GDM1 (cell line): ENCODE measurements at regions not wholly inside any gene's neighbourhood (a gene's known extent, or its start where the extent isn't known, plus 50 kb on each side); places are given as distances from the start of the nearest gene placed in this dataset.
"Not testable (repeated sequence)": the region's sequence is repeated elsewhere in the genome, so short reads cannot be mapped to it uniquely, and the experiment has no call there.

Experiments used
- DNase-seq: peaks from one replicate; lab custom pipeline; 2025; lab: John Stamatoyannopoulos, UW

GRCh38 chr3:3447641-3448040 lies 268.1 kb upstream of the CRBN start:
- no peak for DNase-seq

DNA sequence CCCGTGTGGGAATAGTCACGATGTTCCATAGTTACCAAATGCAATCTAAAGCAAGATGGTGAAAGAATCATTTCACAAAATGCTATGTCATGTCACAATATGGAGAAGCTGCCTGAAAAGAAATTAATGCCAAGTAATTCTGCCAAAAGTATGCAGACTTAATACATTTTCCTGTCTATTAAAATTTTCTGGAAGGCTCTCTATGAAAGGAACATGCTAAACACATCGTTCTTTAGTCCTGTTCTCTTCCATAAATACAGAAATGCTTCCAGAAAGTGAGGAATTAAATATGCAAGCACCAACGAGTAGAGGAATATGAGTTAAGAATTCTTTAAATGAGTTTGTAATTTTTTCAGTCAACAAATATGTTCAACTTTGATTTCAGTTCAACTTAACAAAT lies 266.8 kb upstream of the CRBN start:
- no peak for DNase-seq

DNA sequence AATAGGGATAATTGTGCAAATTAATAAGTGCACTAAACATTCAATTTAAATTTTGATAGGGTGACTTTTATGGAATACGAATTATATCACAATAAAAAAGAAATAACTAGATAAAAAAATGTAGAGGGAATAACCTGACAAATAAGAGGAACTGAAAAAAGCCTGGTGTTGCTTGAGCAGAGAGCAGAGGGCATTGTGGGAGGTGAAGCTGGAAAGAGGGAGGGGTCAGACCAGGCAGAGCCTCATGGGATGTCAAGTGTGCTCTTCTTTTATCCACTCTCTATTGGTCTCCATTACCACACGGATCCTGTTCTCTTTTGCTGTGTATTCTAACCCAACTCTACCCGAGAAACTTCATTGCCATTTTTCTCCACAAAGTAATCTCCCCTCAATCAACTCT lies 264.0 kb upstream of the CRBN start:
- DNase-seq: no peak

GRCh38 chr3:3433711-3434110 lies 254.2 kb upstream of the CRBN start:
- DNase-seq: no peak

DNA sequence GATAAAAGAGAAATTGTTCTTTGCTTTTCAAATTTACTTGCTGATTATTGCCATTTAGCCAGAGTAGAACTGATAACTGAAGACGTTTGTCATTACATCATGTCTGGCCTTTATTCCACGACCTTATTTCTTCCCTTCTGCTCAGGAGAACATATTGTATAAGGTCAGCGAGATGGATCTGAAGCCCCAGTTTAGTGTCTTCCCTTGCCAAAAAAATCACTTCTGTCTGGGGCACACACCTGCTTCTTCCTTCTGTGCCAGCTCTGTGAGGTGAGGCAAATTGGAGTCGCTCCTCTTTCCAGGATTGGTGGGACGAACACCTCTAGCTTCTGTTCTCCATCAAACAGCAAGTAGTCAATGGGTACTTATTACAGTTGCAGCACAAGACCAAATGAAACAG lies 250.3 kb upstream of the CRBN start:
- DNase-seq: no peak

DNA sequence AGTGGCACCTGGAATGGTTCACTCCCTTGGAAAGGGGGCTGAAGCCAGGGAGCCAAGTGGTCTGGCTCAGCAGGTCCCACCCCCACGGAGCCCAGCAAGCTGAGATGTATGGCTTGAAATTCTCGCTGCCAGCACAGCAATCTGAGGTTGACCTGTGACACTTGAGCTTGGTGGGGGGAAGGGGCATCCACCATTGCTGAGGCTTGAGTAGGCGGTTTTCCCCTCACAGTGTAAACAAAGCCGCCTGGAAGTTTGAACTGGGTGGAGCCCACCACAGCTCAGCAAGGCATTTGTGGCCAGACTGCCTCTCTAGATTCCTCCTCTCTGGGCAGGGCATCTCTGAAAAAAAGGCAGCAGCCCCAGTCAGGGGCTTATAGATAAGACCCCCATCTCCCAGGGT lies 228.2 kb upstream of the CRBN start:
- DNase-seq: not testable (repeated sequence)

GRCh38 chr3:3405131-3405530 lies 225.6 kb upstream of the CRBN start:
- no peak for DNase-seq

- no peak for DNase-seq
Observed at GRCh38 chr3:3403700-3404099, 224.2 kb upstream of the CRBN start.

DNA sequence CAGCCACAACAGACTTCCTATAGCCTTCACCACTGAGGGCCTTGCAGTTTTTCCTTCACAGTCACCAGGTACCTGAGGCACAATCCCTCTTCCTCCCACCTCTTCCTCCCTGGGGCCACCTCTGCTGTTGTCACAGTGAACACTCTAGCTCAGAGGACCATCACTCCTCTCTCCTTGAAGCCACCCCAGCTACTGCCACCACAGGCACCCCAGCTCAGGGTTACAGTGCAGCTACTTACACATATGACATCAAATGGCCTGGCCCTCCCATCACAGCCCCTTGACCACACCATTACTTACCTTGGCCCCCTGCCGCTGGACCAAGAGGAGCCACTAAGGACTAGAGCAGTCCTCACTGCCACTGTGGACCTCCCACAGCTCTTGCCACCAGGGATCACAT lies 213.5 kb upstream of the CRBN start:
- DNase-seq: no peak

- DNase-seq: no peak
Observed at GRCh38 chr3:3383461-3383860, 204.0 kb upstream of the CRBN start.

DNA sequence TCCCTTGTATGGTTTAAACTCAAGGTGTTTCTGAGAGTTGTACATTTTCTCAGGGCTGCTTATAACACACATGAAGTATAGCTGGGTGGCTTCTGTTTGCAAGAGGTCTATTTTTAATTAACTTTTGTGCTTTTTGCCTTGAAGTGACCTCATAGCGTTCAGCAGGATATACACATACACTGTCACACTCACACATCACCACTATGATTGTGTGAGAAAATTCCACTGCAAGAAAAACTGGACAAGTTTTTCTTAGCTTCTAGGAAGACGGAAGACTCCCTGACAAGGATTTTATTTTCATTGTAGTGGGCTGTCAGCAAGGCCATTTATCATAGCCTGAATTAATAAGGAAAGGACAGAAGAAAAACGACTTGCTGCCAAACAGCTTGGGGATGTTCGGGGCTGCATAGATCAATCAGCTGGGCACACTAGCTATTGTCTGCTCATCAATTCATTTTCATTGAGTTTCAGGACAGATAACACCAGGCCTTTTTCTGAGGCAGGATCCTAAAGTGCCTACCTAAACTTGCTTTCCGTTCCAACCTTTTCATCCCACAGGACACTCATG lies 192.8 kb upstream of the CRBN start:
- DNase-seq: no peak

- no peak for DNase-seq
Observed at GRCh38 chr3:3368306-3368705, 188.8 kb upstream of the CRBN start.

DNA sequence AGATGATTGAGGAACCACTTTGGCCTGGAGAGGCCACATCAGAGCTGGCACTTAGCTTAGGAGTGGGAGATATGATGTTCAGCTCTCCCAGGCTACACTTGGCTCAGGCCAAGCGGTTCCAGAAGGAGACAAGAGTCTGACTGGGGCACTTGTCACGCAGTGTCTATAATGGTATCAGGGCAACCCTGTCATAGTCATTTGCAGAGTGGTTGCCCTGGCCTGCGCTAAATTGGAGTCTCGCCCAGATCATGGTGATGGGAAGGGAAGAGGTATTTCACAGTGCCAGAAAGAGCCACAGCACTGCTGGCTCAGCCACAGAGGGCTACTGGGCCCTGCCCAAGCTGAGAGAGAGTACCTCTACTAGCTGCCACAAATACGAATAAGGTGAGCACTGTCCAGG lies 186.9 kb upstream of the CRBN start:
- no peak for DNase-seq

- DNase-seq: no peak
Observed at GRCh38 chr3:3365716-3366115, 186.2 kb upstream of the CRBN start.

DNA sequence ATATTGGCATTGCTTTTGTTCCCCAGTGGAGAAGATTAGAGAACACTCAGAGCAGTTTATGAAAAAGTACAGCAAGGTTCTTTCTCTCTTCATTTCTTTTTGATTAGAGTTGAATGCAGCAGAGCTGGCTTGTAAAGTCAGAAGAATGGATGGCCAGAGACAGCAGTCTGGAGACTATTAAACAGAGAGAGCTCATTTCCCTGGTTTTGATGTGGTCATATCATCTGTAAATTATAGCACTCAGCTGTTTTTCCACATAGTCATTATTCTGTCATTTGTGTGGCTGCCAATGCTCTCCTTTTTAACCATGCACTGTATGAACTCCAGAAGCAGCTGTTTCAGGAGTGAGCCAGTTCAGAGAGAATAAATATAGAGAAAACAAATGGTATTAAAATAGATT lies 177.4 kb upstream of the CRBN start:
- DNase-seq: no peak

DNA sequence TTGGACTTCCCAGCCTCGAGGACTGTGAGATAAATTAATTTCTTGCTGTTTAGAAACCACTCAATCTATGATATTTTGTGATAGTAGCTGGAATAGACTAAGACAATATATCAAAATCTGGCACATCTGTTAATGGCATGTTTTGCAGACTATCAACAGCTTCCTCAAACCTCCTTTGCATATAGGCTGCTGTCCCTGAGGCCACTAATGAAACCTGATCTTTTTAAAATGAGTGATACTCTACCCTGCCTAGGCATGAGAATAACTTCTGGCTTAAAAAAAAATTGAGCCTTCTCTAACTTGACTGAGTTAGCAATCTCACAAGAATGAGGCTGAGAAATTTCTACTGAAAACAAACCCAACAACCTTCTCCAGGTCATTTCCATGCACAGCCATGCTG lies 176.0 kb upstream of the CRBN start:
- DNase-seq: no peak

DNA sequence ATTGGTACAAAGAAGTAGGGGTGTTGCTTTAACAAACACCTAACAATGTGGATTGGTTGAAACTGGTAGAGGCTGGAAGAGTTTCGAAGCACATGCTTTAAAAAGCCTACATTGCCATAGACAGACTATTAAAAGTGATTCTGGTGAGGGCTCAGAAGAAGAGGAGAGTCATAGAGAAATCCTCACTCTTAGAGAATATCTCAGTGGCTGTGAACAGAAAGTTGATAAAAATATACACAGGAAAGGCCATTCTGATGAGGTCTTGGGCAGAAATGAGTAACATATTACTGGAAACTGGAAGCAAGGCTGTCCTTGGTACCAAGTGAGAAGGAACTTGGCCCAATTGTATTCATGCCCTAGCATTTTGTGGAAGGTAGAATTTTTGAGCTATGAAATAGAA lies 173.7 kb upstream of the CRBN start:
- DNase-seq: no peak

DNA sequence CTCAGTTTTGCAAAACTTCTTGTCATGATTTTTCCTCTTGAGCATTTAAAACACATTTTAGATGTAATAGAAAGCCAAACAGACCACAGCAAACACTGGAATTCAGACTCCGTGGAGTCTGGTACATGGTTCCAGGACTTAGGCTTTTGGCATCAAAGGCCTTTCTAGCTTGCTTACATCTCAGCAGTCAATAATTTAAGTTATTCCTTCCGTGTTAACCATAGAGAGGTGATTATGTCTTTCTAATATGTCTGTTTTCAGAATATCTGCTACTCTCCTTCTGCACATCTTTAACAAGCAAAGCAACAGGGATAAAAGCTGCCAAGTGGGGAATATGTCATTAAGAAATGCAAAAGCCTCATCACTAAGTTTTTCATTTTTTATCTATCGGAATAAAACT lies 171.7 kb upstream of the CRBN start:
- DNase-seq: no peak

- not testable (repeated sequence) for DNase-seq
Observed at GRCh38 chr3:3347056-3347455, 167.6 kb upstream of the CRBN start.

GRCh38 chr3:3346556-3346955 lies 167.1 kb upstream of the CRBN start:
- DNase-seq: no peak

DNA sequence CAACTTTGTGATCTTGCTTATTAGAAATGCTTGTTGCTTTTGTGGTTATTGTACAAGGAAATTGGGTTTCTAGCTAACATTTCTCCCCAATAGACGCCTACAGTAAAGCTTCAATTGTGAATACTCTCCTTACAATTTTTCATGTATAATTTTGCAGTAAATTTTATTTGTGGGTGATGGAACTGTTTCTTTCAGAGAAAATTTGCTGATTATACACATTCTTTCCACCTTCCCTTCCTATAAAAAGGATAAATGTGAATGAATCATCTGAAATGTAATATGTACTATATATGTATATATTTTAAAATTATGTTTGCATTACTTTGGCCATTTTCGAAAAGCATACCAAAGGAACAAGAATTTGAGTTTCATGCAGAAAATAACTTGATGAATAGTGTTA lies 162.7 kb upstream of the CRBN start:
- DNase-seq: no peak

GRCh38 chr3:3340965-3341895 lies 161.7 kb upstream of the CRBN start:
- DNase-seq: no peak

- DNase-seq: no peak
Observed at GRCh38 chr3:3340526-3340925, 161.0 kb upstream of the CRBN start.

GRCh38 chr3:3335903-3336302 lies 156.4 kb upstream of the CRBN start:
- DNase-seq: no peak
